Transverse colon (tissue), 4 donors: ENCODE measurements at regions not wholly inside any gene's neighbourhood (a gene's known extent, or its start where the extent isn't known, plus 50 kb on each side); places are given as distances from the start of the nearest gene placed in this dataset.

Experiments used
- POLR2AphosphoS5 ChIP-seq, 3 donors: sonication (generic); formaldehyde crosslinking; IDR thresholded peaks; one replicate each; pipeline ENCODE4 v1.6.1; 2016; ENCODE audit warnings: antibody characterized with exemption in 3 of 3
- TF ChIP-seq, protein P1 (sequence below), 5 experiments: fragments of 200-600 bp in 3 of 5; fragments of 450-650 bp in 2 of 5; sonication (generic) in 3 of 5; IDR thresholded peaks; 1 replicate in 2 of 5; 2 replicates in 3 of 5; pipeline ENCODE4 v1.5.1; 2016 to 2017; ENCODE audit warnings: antibody characterized with exemption in 5 of 5, inconsistent platforms in 3 of 5, mild to moderate bottlenecking in 2 of 5, moderate library complexity in 1 of 5

DNA sequence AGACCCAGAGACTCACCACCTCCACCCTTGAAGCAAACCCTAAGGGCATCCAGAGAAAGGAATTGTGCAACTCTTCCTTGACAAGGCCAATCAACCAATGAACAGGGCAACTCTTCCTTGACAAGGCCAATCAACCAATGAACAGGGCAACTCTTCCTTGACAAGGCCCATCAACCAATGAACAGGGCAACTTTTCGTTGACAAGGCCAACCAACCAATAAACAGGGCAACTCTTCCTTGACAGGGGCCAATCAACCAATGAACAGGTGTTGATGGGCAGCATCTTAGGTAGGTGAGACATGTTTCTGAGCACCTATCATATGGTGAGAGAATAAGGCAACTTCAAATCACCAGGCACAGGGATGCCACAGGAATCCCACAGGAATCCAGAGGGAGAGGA, 181.5 kb upstream of the RNF32 start:
- TF ChIP-seq, protein P1, sequence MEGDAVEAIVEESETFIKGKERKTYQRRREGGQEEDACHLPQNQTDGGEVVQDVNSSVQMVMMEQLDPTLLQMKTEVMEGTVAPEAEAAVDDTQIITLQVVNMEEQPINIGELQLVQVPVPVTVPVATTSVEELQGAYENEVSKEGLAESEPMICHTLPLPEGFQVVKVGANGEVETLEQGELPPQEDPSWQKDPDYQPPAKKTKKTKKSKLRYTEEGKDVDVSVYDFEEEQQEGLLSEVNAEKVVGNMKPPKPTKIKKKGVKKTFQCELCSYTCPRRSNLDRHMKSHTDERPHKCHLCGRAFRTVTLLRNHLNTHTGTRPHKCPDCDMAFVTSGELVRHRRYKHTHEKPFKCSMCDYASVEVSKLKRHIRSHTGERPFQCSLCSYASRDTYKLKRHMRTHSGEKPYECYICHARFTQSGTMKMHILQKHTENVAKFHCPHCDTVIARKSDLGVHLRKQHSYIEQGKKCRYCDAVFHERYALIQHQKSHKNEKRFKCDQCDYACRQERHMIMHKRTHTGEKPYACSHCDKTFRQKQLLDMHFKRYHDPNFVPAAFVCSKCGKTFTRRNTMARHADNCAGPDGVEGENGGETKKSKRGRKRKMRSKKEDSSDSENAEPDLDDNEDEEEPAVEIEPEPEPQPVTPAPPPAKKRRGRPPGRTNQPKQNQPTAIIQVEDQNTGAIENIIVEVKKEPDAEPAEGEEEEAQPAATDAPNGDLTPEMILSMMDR (IDR thresholded peaks at IDR 0.05), result no peak
- no peak for TF ChIP-seq POLR2AphosphoS5 (IDR thresholded peaks at IDR 0.05)
